Mucosa of descending colon (tissue), 3 donors: ENCODE measurements at regions not wholly inside any gene's neighbourhood (a gene's known extent, or its start where the extent isn't known, plus 50 kb on each side); places are given as distances from the start of the nearest gene placed in this dataset.
A peak's percentile ranks its signal among the peaks of the same experiment; 100 is the strongest.

ENCODE experiments used
- ATAC-seq: fragments of 200-7000 bp; cut with Tn5 transposase; one replicate; pipeline ENCODE4 v1.9.1; 2020; ENCODE audit warnings: mild to moderate bottlenecking, moderate library complexity
- DNase-seq, 3 donors: peaks; one replicate each; pipeline ENCODE4 v3.0.0-alpha.2; 2020
- H3K36me3 ChIP-seq: fragments of 200-600 bp; one replicate; pipeline ENCODE4 v1.8.0; 2021; ENCODE audit warnings: low read depth, mild to moderate bottlenecking
- H3K4me1 ChIP-seq: fragments of 200-600 bp; one replicate; pipeline ENCODE4 v1.8.0; 2021; ENCODE audit warnings: low read depth, mild to moderate bottlenecking
- H3K4me3 ChIP-seq: fragments of 200-600 bp; one replicate; pipeline ENCODE4 v1.8.0; 2021; ENCODE audit warnings: mild to moderate bottlenecking
- H3K9me3 ChIP-seq: fragments of 200-600 bp; one replicate; pipeline ENCODE4 v1.8.0; 2021; ENCODE audit warnings: mild to moderate bottlenecking
- CTCF ChIP-seq: fragments of 200-600 bp; IDR thresholded peaks from one replicate; pipeline ENCODE4 v1.8.0; 2022; ENCODE audit warnings: antibody characterized with exemption, mild to moderate bottlenecking
- intact Hi-C, 2 donors: fragments of 100-400 bp; cut with DNase I in 1 of 2; cut with micrococcal nuclease in 1 of 2; formaldehyde crosslinking; loops; one replicate each; pipeline versions ENCODE4 v1.11.0 to v1.11.1; 2022; cut with DNase I, micrococcal nuclease
- donor health status: DM: no; HTN: no; CAD: no; lungs with moderate emphysema.
- donor health status: DM: no; HTN: no; CAD: no.
- donor health status: DM: no; HTN: yes; CAD: no.

- DNase-seq (no peak), ATAC-seq (no peak)
- no peak for TF ChIP-seq CTCF
- no peaks in the 10 kb centered on the region for H3K4me1 ChIP-seq
- H3K36me3 ChIP-seq: no peaks in the 10 kb centered on the region
- no peaks in the 10 kb centered on the region for H3K9me3 ChIP-seq
- no peak overlapping the region for H3K4me3 ChIP-seq
- intact Hi-C loops: no loop called here
Measured at GRCh38 chr2:128996078-128996477, 677.4 kb upstream of the HS6ST1 start.

- ATAC-seq (no peak), DNase-seq (no peak)
- intact Hi-C loops: no loop called here
Measured at GRCh38 chr2:128997166-128997866, 678.6 kb upstream of the HS6ST1 start.

GRCh38 chr2:129001926-129002325 lies 683.3 kb upstream of the HS6ST1 start:
- ATAC-seq: no peak
- Histone ChIP-seq H3K4me1 (peaks cover 4% of the 10 kb centered on the region), H3K4me3 (no peak overlapping the region), H3K36me3 (no peaks in the 10 kb centered on the region), H3K9me3 (no peaks in the 10 kb centered on the region)
- DNase-seq: no peak
- intact Hi-C loops: no loop called here
- no peak for TF ChIP-seq CTCF

More at GRCh38 chr2:128997166-128997866, 678.6 kb upstream of the HS6ST1 start:
- H3K36me3 ChIP-seq: no peaks in the 10 kb centered on the region
- TF ChIP-seq CTCF: no peak
- H3K4me1 ChIP-seq: no peaks in the 10 kb centered on the region
- no peak overlapping the region for H3K4me3 ChIP-seq
- H3K9me3 ChIP-seq: no peaks in the 10 kb centered on the region

GRCh38 chr2:129002751-129003150 lies 684.1 kb upstream of the HS6ST1 start:
- no peak for TF ChIP-seq CTCF
- H3K4me1 ChIP-seq: peaks cover 4% of the 10 kb centered on the region
- no peaks in the 10 kb centered on the region for H3K9me3 ChIP-seq
- no peak overlapping the region for H3K4me3 ChIP-seq
- ATAC-seq (no peak), DNase-seq (no peak)
- no peaks in the 10 kb centered on the region for H3K36me3 ChIP-seq
- intact Hi-C loops: no loop called here

GRCh38 chr2:129004485-129004884 lies 685.8 kb upstream of the HS6ST1 start:
- peak; percentile 90 for ATAC-seq
- Histone ChIP-seq H3K9me3 (no peaks in the 10 kb centered on the region), H3K36me3 (no peaks in the 10 kb centered on the region), H3K4me1 (peaks cover 4% of the 10 kb centered on the region), H3K4me3 (no peak overlapping the region)
- intact Hi-C loops: no loop called here
- peak in 1 of 3 donors; percentile 56 for DNase-seq
- TF ChIP-seq CTCF: no peak
